Natural killer cell (primary cell): ENCODE measurements at regions not wholly inside any gene's neighbourhood (a gene's known extent, or its start where the extent isn't known, plus 50 kb on each side); places are given as distances from the start of the nearest gene placed in this dataset.
A peak's percentile ranks its signal among the peaks of the same experiment; 100 is the strongest.

Experiments used
- ATAC-seq, 3 donors: fragments of 150-1000 bp in 2 of 3; fragments of 200-7000 bp in 1 of 3; cut with Tn5 transposase; 1 replicate in 1 of 3; 2 replicates in 2 of 3; pipeline ENCODE4 v1.10.0; 2021; ENCODE audit warnings: mild to moderate bottlenecking in 2 of 3, moderate library complexity in 2 of 3
- DNase-seq, 2 donors: peaks; one replicate each; pipeline versions ENCODE4 v3.0.0 to v3.0.0-alpha.2; 2013 to 2021; ENCODE audit warnings: mixed read lengths in 1 of 2
- H3K27ac ChIP-seq: one replicate; pipeline ENCODE4 v1.5.1; 2013; ENCODE audit warnings: mild to moderate bottlenecking, low read length
- H3K27me3 ChIP-seq: one replicate; pipeline ENCODE4 v1.6.1; 2013; ENCODE audit warnings: low read length; ENCODE audit not compliant: control insufficient read depth, insufficient read depth
- H3K36me3 ChIP-seq: one replicate; pipeline ENCODE4 v1.6.1; 2013; ENCODE audit warnings: low read length; ENCODE audit not compliant: control insufficient read depth, insufficient read depth
- H3K4me1 ChIP-seq: one replicate; pipeline ENCODE4 v1.6.1; 2013; ENCODE audit warnings: low read length; ENCODE audit not compliant: control insufficient read depth, insufficient read depth
- H3K4me3 ChIP-seq: one replicate; pipeline ENCODE4 v1.5.1; 2013; ENCODE audit warnings: low read length
- H3K9me3 ChIP-seq: one replicate; pipeline ENCODE4 v1.6.1; 2013; ENCODE audit warnings: low read length; ENCODE audit not compliant: control insufficient read depth, insufficient read depth
- H3K27ac Mint-ChIP-seq, 2 donors: one replicate each; pipeline ENCODE4 v1.8.0; 2022; ENCODE audit warnings: mild to moderate bottlenecking in 2 of 2, mixed read lengths in 2 of 2, moderate library complexity in 1 of 2
- H3K27me3 Mint-ChIP-seq, 2 donors: one replicate each; pipeline ENCODE4 v1.8.0; 2022; ENCODE audit warnings: low read depth in 2 of 2, mixed read lengths in 2 of 2
- H3K36me3 Mint-ChIP-seq: one replicate; pipeline ENCODE4 v1.8.0; 2022; ENCODE audit warnings: mixed read lengths
- H3K4me1 Mint-ChIP-seq, 2 donors: one replicate each; pipeline ENCODE4 v1.8.0; 2022; ENCODE audit warnings: mixed read lengths in 2 of 2
- H3K4me3 Mint-ChIP-seq: one replicate; pipeline ENCODE4 v1.8.0; 2022; ENCODE audit warnings: mild to moderate bottlenecking, moderate library complexity, mixed read lengths
- H3K9me3 Mint-ChIP-seq, 2 donors: one replicate each; pipeline ENCODE4 v1.8.0; 2022; ENCODE audit warnings: mixed read lengths in 2 of 2
- CTCF ChIP-seq: fragments of 200-600 bp; IDR thresholded peaks from one replicate; pipeline ENCODE4 v1.8.0; 2022; ENCODE audit warnings: antibody characterized with exemption
- WGBS: methylation state at CpG from one replicate; pipeline ENCODE4 v1.1.7; 2013; ENCODE audit warnings: missing lambda C conversion rate; ENCODE audit not compliant: insufficient coverage; 5-methylcytosine and 5-hydroxymethylcytosine counted together
- intact Hi-C: fragments of 100-400 bp; cut with micrococcal nuclease; formaldehyde crosslinking; loops from one replicate; pipeline ENCODE4 v1.14.2; 2022

GRCh38 chr3:33926998-33927605 lies 128.7 kb downstream of the PDCD6IP start:
- ATAC-seq, result no peak
- H3K9me3 ChIP-seq, result no peaks in the 10 kb centered on the region
- H3K4me1 Mint-ChIP-seq, result no peaks in the 10 kb centered on the region
- no peaks in the 10 kb centered on the region for H3K4me1 ChIP-seq
- no peak overlapping the region for H3K4me3 Mint-ChIP-seq
- H3K27ac ChIP-seq, result no peak overlapping the region
- no peaks in the 10 kb centered on the region for H3K9me3 Mint-ChIP-seq
- 81% methylated on average over 3 of the region's 3 CpGs for WGBS
- no peaks in the 10 kb centered on the region for H3K36me3 ChIP-seq
- no peak overlapping the region for H3K4me3 ChIP-seq
- no peaks in the 10 kb centered on the region for H3K27me3 Mint-ChIP-seq
- TF ChIP-seq CTCF, result no peak
- no peaks in the 10 kb centered on the region for H3K36me3 Mint-ChIP-seq
- intact Hi-C loops, result no loop called here
- DNase-seq, result no peak
- no peaks in the 10 kb centered on the region for H3K27me3 ChIP-seq
- H3K27ac Mint-ChIP-seq, result no peak overlapping the region

- Histone ChIP-seq H3K27me3 (no peaks in the 10 kb centered on the region), H3K9me3 (no peaks in the 10 kb centered on the region), H3K27ac (no peak overlapping the region), H3K4me1 (no peaks in the 10 kb centered on the region), H3K36me3 (no peaks in the 10 kb centered on the region), H3K4me3 (no peak overlapping the region)
- H3K4me1 Mint-ChIP-seq, result peaks cover 0 to 5% of the 10 kb centered on the region in 2 donors
- WGBS, result 100% methylated on average over 2 of the region's 2 CpGs
- no peaks in the 10 kb centered on the region for H3K27me3 Mint-ChIP-seq
- H3K36me3 Mint-ChIP-seq, result no peaks in the 10 kb centered on the region
- intact Hi-C loops, result no loop called here
- no peak overlapping the region for H3K4me3 Mint-ChIP-seq
- H3K27ac Mint-ChIP-seq, result no peak overlapping the region
- no peak for TF ChIP-seq CTCF
- no peaks in the 10 kb centered on the region for H3K9me3 Mint-ChIP-seq
- ATAC-seq (peak in 1 of 3 donors; percentile 28), DNase-seq (no peak)
Observed at GRCh38 chr3:33929813-33930212, 131.4 kb downstream of the PDCD6IP start.

- Histone ChIP-seq H3K27me3 (no peaks in the 10 kb centered on the region), H3K36me3 (no peaks in the 10 kb centered on the region), H3K9me3 (no peaks in the 10 kb centered on the region), H3K4me1 (no peaks in the 10 kb centered on the region), H3K27ac (no peak overlapping the region), H3K4me3 (no peak overlapping the region)
- no peaks in the 10 kb centered on the region for H3K9me3 Mint-ChIP-seq
- H3K4me1 Mint-ChIP-seq, result peaks cover 0 to 13% of the 10 kb centered on the region in 2 donors
- no peak for DNase-seq
- TF ChIP-seq CTCF, result no peak
- no peaks in the 10 kb centered on the region for H3K27me3 Mint-ChIP-seq
- no peak overlapping the region for H3K4me3 Mint-ChIP-seq
- intact Hi-C loops, result no loop called here
- no peak for ATAC-seq
- no peaks in the 10 kb centered on the region for H3K36me3 Mint-ChIP-seq
- no peak overlapping the region for H3K27ac Mint-ChIP-seq
Observed at GRCh38 chr3:33931512-33931911, 133.1 kb downstream of the PDCD6IP start.
